Nucleus accumbens (tissue), 56 donors: ENCODE measurements at regions not wholly inside any gene's neighbourhood (a gene's known extent, or its start where the extent isn't known, plus 50 kb on each side); places are given as distances from the start of the nearest gene placed in this dataset.
"Not testable (repeated sequence)": the region's sequence is repeated elsewhere in the genome, so short reads cannot be mapped to it uniquely, and the experiment has no call there.

Experiments used
- DNase-seq, 56 donors: peaks; one replicate each; lab custom pipeline; 2025; lab: John Stamatoyannopoulos, UW

DNA sequence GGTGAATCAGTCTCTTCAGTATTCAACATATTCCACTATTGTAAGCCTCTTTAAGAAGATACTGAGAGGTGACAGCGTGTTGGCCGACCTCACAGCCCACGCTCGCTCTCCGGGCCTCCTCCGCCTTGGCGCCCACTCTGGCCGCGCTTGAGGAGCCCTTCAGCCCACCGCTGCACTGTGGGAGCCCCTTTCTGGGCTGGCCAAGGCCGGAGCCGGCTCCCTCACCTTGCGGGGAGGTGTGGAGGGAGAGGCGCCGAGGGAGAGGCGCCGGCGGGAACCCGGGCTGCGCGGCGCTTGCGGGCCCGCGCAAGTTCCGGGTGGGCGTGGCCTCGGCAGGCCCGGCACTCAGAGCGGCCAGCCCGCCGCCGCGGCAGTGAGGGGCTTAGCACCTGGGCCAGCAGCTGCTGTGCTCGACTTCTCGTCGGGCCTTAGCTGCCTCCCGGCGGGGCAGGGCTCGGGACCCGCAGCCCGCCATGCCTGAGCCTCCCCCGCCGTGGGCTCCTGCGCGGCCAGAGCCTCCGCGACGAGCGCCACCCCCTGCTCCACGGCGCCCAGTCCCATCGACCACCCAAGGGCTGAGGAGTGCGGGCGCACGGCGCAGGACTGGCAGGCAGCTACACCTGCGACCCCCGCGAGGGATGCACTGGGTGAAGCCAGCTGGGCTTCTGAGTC is 306.4 kb downstream of the SEMA3D start:
- not testable (repeated sequence) for DNase-seq

- DNase-seq: no peak
These were observed 307.1 kb downstream of the SEMA3D start for GRCh38 chr7:84879570-84880325.

DNA sequence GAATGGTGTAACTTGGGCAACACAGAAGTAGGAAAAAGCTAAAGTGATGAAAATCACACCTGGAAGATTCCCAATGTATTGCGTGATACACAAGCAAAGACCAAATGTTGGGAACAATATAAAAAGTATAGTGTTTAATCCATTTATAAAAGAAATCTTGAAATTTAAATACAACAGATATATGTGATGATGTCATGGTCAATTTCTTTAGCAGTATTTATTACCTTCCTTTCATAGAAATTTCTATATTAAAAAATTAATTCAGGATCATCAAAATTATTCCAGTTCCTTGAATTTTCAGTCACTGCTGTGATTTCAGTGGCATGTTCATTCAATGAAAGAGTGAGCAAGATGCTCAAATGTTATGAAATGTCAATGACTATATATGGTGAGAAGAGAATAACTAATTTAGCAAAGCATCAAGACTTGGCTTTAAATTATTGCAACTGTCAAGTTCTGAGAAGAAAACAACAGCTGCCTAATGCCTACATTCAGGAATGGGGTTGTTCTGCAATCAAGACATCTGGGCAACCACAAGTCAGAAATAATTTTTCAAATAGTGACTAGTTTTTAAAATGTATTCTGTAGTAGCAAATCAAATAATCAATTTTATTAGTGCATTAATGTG is 308.8 kb downstream of the SEMA3D start:
- no peak for DNase-seq

- DNase-seq: no peak
These were observed 310.6 kb downstream of the SEMA3D start for GRCh38 chr7:84876061-84876821.

DNA sequence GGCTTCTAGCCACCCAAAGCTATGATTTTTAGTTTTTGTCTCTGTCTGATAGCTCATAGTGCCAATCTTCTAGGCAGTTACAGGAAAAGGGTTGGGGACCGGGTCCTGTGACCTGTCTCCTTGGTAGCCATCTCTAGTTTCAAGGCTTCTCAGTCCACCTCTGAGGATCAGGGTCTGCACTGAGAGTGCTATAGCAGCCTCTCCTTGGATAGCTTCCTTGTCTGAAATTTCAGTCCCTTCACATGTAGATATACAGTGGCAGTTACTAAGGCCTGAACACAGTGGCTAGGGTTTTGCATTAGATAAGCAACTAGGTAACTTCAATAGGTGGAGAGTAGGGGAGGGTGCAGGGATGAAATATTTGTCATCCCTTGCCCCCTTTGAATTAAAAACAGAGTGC is 321.3 kb downstream of the SEMA3D start:
- DNase-seq: no peak

- DNase-seq: no peak
These were observed 329.5 kb downstream of the SEMA3D start for GRCh38 chr7:84857336-84857735.

- no peak for DNase-seq
These were observed 331.1 kb downstream of the SEMA3D start for GRCh38 chr7:84855758-84856157.

GRCh38 chr7:84848974-84849372 is 337.9 kb downstream of the SEMA3D start:
- not testable (repeated sequence) for DNase-seq

GRCh38 chr7:84848219-84848973 is 338.5 kb downstream of the SEMA3D start:
- no peak for DNase-seq

DNA sequence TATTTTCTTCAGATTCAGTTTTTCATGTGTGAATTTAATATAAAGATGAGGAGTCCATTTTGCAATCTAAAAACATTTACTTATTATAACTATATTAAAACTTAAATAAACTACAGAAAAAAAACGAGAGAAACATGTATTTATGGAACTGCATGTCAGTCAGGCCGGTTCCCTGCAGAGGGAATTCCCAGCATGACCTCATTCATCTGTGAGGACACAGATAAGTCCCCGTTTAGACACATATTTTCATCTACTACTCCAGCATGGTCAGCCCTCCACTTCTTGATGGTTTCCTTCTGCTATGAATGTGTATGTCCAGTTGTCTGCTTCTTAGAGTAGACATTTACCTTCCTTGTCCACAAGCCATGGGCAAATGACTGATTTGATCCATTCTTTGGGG is 339.1 kb downstream of the SEMA3D start:
- DNase-seq: no peak

GRCh38 chr7:84847038-84847437 is 339.8 kb downstream of the SEMA3D start:
- DNase-seq: no peak

DNA sequence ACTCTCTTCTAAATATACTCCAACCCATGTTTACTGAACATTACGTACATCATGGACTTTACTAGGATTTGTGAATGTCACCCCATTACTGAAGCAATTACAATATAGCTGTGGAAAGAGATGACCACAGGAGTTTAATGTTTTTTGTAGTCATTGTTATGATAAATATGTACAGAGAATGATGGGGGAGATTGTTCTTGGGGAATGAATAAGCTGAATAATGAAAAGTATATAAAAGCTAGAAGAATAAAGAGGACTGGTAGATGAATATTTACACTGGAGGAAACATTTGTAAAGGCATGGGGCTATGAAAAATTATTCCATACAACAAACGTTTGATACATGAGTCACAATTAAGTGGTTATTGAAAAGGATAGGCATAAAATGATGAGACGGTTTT is 340.9 kb downstream of the SEMA3D start:
- DNase-seq: no peak

- no peak for DNase-seq
These were observed 342.1 kb downstream of the SEMA3D start for GRCh38 chr7:84844771-84845170.

DNA sequence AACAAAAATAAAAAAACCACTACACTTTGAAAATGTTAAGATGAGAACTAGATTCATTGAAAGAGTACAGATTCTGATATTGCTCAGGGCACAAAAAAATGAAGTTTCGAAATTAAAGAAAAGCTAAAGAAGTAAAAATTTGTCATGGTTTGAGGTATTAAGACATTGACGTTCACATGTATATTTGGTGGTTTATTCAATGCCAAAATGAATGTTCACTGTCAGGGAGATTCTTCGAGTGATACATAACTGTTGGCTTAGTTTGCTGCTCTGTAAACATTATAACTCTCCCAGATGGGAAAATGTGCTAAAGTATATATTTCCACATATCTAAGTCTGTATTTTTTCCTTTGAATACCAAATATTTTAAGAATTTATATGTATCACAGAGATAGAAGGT is 345.0 kb downstream of the SEMA3D start:
- DNase-seq: no peak

DNA sequence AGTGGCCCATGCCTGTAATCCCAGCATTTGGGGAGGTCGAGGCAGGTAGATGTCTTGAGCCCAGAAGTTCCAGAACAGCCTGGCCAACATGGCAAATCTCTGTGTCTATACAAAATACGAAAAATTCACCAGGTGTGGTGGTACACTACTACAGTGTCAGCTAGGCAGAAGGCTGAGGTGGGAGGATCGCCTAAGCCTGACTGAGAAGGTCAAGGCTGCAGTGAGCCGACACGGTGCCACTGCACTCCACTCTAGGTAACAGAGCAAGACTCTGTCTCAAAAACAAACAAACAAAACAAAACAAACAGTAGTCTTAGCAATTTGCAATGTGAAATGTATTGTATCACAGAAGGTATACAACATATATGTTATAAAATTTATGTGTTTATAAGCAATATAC is 348.0 kb downstream of the SEMA3D start:
- no peak for DNase-seq

GRCh38 chr7:84837405-84837804 is 349.5 kb downstream of the SEMA3D start:
- no peak for DNase-seq

GRCh38 chr7:84829719-84830118 is 357.1 kb downstream of the SEMA3D start:
- DNase-seq: no peak

DNA sequence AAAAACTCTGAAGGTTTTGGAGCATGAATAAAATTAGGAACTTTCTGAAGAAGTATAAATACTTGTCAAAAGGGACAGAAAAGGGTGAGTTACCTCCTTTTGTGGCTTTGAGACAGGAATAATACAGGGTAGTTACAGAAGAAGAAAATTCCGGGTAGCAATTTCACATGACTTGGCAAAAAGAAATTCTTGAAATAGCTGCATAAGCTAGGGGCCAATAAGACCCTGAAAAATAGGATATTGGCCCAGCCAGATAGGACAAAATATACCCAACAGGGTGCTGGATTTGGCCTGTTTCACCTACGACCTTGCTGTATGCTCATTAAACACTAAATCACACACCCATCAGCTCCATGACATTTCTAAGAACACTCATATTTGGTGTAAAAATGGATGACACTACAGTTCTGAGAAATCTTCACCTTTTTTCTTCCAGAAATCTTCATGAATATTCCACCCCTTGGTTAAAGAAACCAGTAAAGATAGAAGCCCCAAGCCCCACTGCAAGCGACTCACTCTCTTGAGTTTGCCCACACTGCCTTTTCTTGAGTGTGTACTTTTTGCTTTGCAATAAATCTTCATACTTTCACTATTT is 362.7 kb downstream of the SEMA3D start:
- no peak for DNase-seq

DNA sequence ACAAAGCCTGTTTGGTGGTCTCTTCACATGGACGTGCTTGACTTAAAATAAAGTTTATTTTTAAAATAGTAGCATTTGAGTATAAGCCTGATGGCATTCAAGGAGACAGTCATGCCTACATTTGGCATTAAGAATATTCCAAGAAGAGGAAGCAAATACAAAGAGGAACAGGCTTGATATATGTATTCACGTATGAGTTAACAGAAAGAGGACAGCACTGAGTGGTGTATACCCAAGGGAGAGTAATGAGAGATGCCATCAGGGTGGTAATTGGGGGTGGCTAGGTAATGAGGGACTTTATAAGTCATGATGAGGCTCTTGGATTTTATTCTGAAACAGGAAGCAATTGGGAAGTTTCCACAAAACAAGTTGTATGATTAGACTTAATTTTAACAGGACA is 363.3 kb downstream of the SEMA3D start:
- no peak for DNase-seq

GRCh38 chr7:84822941-84823510 is 363.8 kb downstream of the SEMA3D start:
- DNase-seq: no peak
